Common myeloid progenitor, CD34-positive (primary cell): ENCODE measurements at regions not wholly inside any gene's neighbourhood (a gene's known extent, or its start where the extent isn't known, plus 50 kb on each side); places are given as distances from the start of the nearest gene placed in this dataset.
"Not testable (repeated sequence)": the region's sequence is repeated elsewhere in the genome, so short reads cannot be mapped to it uniquely, and the experiment has no call there.

Experiments
- CTCF ChIA-PET: fragments of 350-600 bp; sonication (Branson Sonifier 250); formaldehyde crosslinking; loops from one replicate; lab custom pipeline; 2021; ENCODE audit warnings: antibody characterized with exemption; lab: Charles Lee
- POLR2A ChIA-PET: fragments of 350-600 bp; sonication (Branson Sonifier 250); formaldehyde crosslinking; loops from one replicate; lab custom pipeline; 2021; ENCODE audit warnings: antibody characterized with exemption; lab: Charles Lee
- DNase-seq, 3 donors: peaks; one replicate each; pipeline versions ENCODE4 v3.0.0 to v3.0.0-alpha.2; 2013
- H3K27ac ChIP-seq, 2 experiments: 1 replicate in 1 of 2; 2 replicates in 1 of 2; pipeline ENCODE4 v1.7.0; 2013; ENCODE audit warnings: inconsistent platforms in 2 of 2, low read length in 2 of 2, mild to moderate bottlenecking in 2 of 2, low read depth in 1 of 2, moderate library complexity in 1 of 2; ENCODE audit not compliant: severe bottlenecking in 2 of 2, insufficient read depth in 1 of 2, poor library complexity in 1 of 2
- H3K27me3 ChIP-seq, 5 experiments: replicated peaks in 2 of 5; 1 replicate in 3 of 5; 2 replicates in 2 of 5; pipeline versions ENCODE4 v1.6.1 to v1.7.0; 2013; ENCODE audit warnings: low read length in 4 of 5, mild to moderate bottlenecking in 2 of 5, moderate library complexity in 2 of 5, inconsistent platforms in 1 of 5; ENCODE audit not compliant: insufficient read depth in 5 of 5, control insufficient read depth in 4 of 5
- H3K36me3 ChIP-seq, 4 experiments: 1 replicate in 2 of 4; 2 replicates in 2 of 4; pipeline versions ENCODE4 v1.6.1 to v1.7.0; 2013; ENCODE audit warnings: low read length in 3 of 4, control low read depth in 1 of 4, mild to moderate bottlenecking in 1 of 4; ENCODE audit not compliant: control insufficient read depth in 4 of 4, insufficient read depth in 4 of 4
- H3K4me1 ChIP-seq, 4 experiments: 1 replicate in 3 of 4; 2 replicates in 1 of 4; pipeline versions ENCODE4 v1.6.1 to v1.7.1; 2013; ENCODE audit warnings: low read length in 3 of 4, mild to moderate bottlenecking in 3 of 4, control low read depth in 1 of 4, inconsistent platforms in 1 of 4, moderate library complexity in 1 of 4; ENCODE audit not compliant: control insufficient read depth in 4 of 4, insufficient read depth in 4 of 4; ENCODE audit errors: control extremely low read depth in 1 of 4
- H3K4me3 ChIP-seq, 7 experiments: 1 replicate in 4 of 7; 2 replicates in 3 of 7; pipeline versions ENCODE4 v1.5.1 to v1.7.0; 2013; ENCODE audit warnings: mild to moderate bottlenecking in 7 of 7, low read length in 6 of 7, moderate library complexity in 6 of 7, inconsistent platforms in 2 of 7, low read depth in 2 of 7, control low read depth in 1 of 7; ENCODE audit not compliant: insufficient read depth in 4 of 7, control insufficient read depth in 1 of 7; ENCODE audit errors: extremely low read depth in 1 of 7
- H3K9me3 ChIP-seq, 5 experiments: 1 replicate in 4 of 5; 2 replicates in 1 of 5; pipeline versions ENCODE4 v1.6.1 to v1.7.1; 2013; ENCODE audit warnings: low read length in 4 of 5, mild to moderate bottlenecking in 2 of 5, inconsistent platforms in 1 of 5, low read depth in 1 of 5, moderate library complexity in 1 of 5; ENCODE audit not compliant: control insufficient read depth in 4 of 5, insufficient read depth in 2 of 5; ENCODE audit errors: control extremely low read depth in 1 of 5
- WGBS: methylation state at CpG from one replicate; pipeline ENCODE4 v1.1.5; 2013; ENCODE audit not compliant: insufficient coverage; 5-methylcytosine and 5-hydroxymethylcytosine counted together

- WGBS = 97% methylated on average over 6 of the region's 22 CpGs
- H3K9me3 ChIP-seq, H3K4me1 ChIP-seq, H3K27me3 ChIP-seq, DNase-seq, H3K27ac ChIP-seq, POLR2A ChIA-PET, H3K4me3 ChIP-seq, H3K36me3 ChIP-seq: not testable (repeated sequence)
- CTCF ChIA-PET = interaction anchor here (1.1 kb wide), 1 partner anchor 175 kb away, joined by 3 read pairs; no protein-coding TSS in a partner anchor
These were observed 72.0 kb upstream of the LRPPRC start for GRCh38 chr2:44067791-44068181.

- H3K9me3 ChIP-seq = peaks cover 0 to 6% (median 1%) of the 10 kb centered on the region in 5 experiments
- no peak overlapping the region for H3K4me3 ChIP-seq
- ChIA-PET POLR2A (no interaction called here), CTCF (interaction anchor here (1.2 to 1.9 kb wide), 4 partner anchors 7 to 224 kb away, joined by 4 to 5 read pairs (median 4); no protein-coding TSS in a partner anchor)
- WGBS = 100% methylated on average over 2 of the region's 2 CpGs
- no peak overlapping the region for H3K27ac ChIP-seq
- no peak for DNase-seq
- no peaks in the 10 kb centered on the region for H3K36me3 ChIP-seq
- no peaks in the 10 kb centered on the region for H3K27me3 ChIP-seq
- H3K4me1 ChIP-seq = no peaks in the 10 kb centered on the region
These were observed 75.8 kb upstream of the LRPPRC start for GRCh38 chr2:44071454-44072046.

- H3K27me3 ChIP-seq, H3K36me3 ChIP-seq, POLR2A ChIA-PET, H3K4me1 ChIP-seq, H3K27ac ChIP-seq, H3K9me3 ChIP-seq, DNase-seq, H3K4me3 ChIP-seq: not testable (repeated sequence)
- CTCF ChIA-PET = interaction anchor here (1.2 to 1.9 kb wide), 3 partner anchors 11 to 222 kb away, joined by 3 to 5 read pairs (median 4); no protein-coding TSS in a partner anchor
- WGBS = 100% methylated on average over 1 of the region's 3 CpGs
These were observed 77.9 kb upstream of the LRPPRC start for GRCh38 chr2:44073667-44074066.

- POLR2A ChIA-PET = not testable (repeated sequence)
These were observed 79.0 kb upstream of the LRPPRC start for GRCh38 chr2:44074795-44075194.

GRCh38 chr2:44075541-44075940 lies 79.8 kb upstream of the LRPPRC start:
- H3K27me3 ChIP-seq = no peaks in the 10 kb centered on the region
- no peaks in the 10 kb centered on the region for H3K9me3 ChIP-seq
- H3K27ac ChIP-seq = no peak overlapping the region
- no peak for DNase-seq
- no peak overlapping the region for H3K4me3 ChIP-seq
- CTCF ChIA-PET = no interaction called here
- POLR2A ChIA-PET = no interaction called here
- WGBS = no CpG with 5 or more reads among the region's 6 CpGs
- no peaks in the 10 kb centered on the region for H3K4me1 ChIP-seq
- no peaks in the 10 kb centered on the region for H3K36me3 ChIP-seq

More at GRCh38 chr2:44074795-44075194, 79.0 kb upstream of the LRPPRC start:
- H3K36me3 ChIP-seq, H3K4me3 ChIP-seq, CTCF ChIA-PET, H3K4me1 ChIP-seq, DNase-seq, H3K9me3 ChIP-seq, H3K27ac ChIP-seq, H3K27me3 ChIP-seq: not testable (repeated sequence)
- WGBS = 100% methylated on average over 2 of the region's 10 CpGs

GRCh38 chr2:44077942-44078511 lies 82.2 kb upstream of the LRPPRC start:
- CTCF ChIA-PET = interaction anchor here (1.2 kb wide), 1 partner anchor 10 kb away, joined by 4 read pairs; no protein-coding TSS in a partner anchor
- no peaks in the 10 kb centered on the region for H3K9me3 ChIP-seq
- WGBS = 100% methylated on average over 1 of the region's 4 CpGs
- no peaks in the 10 kb centered on the region for H3K27me3 ChIP-seq
- H3K4me1 ChIP-seq = peaks cover 0 to 5% (median 3%) of the 10 kb centered on the region in 4 experiments
- H3K36me3 ChIP-seq = no peaks in the 10 kb centered on the region
- DNase-seq = no peak
- no peak overlapping the region for H3K4me3 ChIP-seq
- POLR2A ChIA-PET = interaction anchor here (0.6 kb wide), 1 partner anchor 296 kb away, joined by 4 read pairs; no protein-coding TSS in a partner anchor
- H3K27ac ChIP-seq = no peak overlapping the region

- 97% methylated on average over 3 of the region's 3 CpGs for WGBS
- POLR2A ChIA-PET = no interaction called here
These were observed 83.9 kb upstream of the LRPPRC start for GRCh38 chr2:44079686-44080085.

More at GRCh38 chr2:44079686-44080085, 83.9 kb upstream of the LRPPRC start:
- Histone ChIP-seq H3K9me3 (no peaks in the 10 kb centered on the region), H3K4me3 (no peak overlapping the region), H3K27ac (no peak overlapping the region), H3K27me3 (no peaks in the 10 kb centered on the region), H3K36me3 (no peaks in the 10 kb centered on the region), H3K4me1 (peaks cover 0 to 5% (median 3%) of the 10 kb centered on the region in 4 experiments)
- CTCF ChIA-PET = interaction anchor here (1.1 kb wide), 1 partner anchor 35 kb away, joined by 3 read pairs; no protein-coding TSS in a partner anchor
- no peak for DNase-seq
